Heart right ventricle (tissue), 16 donors: ENCODE measurements at regions not wholly inside any gene's neighbourhood (a gene's known extent, or its start where the extent isn't known, plus 50 kb on each side); places are given as distances from the start of the nearest gene placed in this dataset.

Experiments used
- ATAC-seq, 8 donors: fragments of 200-7000 bp; cut with Tn5 transposase; one replicate each; pipeline ENCODE4 v1.9.1; 2020; ENCODE audit warnings: mild to moderate bottlenecking in 8 of 8, moderate library complexity in 8 of 8, moderate number of reproducible peaks in 1 of 8
- DNase-seq, 2 donors: peaks; one replicate each; pipeline ENCODE4 v3.0.0-alpha.2; 2020
- H3K27ac ChIP-seq, 10 donors: fragments of 200-600 bp; sonication (generic) in 2 of 10; one replicate each; pipeline versions ENCODE4 v1.5.0 to v1.8.0; 2020 to 2022; ENCODE audit warnings: mild to moderate bottlenecking in 3 of 10
- H3K27me3 ChIP-seq, 7 donors: fragments of 200-600 bp; one replicate each; pipeline ENCODE4 v1.8.0; 2021 to 2022; ENCODE audit warnings: mild to moderate bottlenecking in 2 of 7
- H3K36me3 ChIP-seq, 9 donors: fragments of 200-600 bp; sonication (generic) in 1 of 9; one replicate each; pipeline versions ENCODE4 v1.5.0 to v1.8.0; 2020 to 2022; ENCODE audit warnings: mild to moderate bottlenecking in 2 of 9
- H3K4me1 ChIP-seq, 9 donors: fragments of 200-600 bp; sonication (generic) in 1 of 9; one replicate each; pipeline versions ENCODE4 v1.5.0 to v1.8.0; 2020 to 2022; ENCODE audit warnings: mild to moderate bottlenecking in 4 of 9
- H3K4me3 ChIP-seq, 10 donors: fragments of 200-600 bp; sonication (generic) in 2 of 10; one replicate each; pipeline versions ENCODE4 v1.5.0 to v1.8.0; 2020 to 2022; ENCODE audit warnings: mild to moderate bottlenecking in 7 of 10, moderate library complexity in 2 of 10
- H3K9me3 ChIP-seq, 11 donors: fragments of 200-600 bp in 10 of 11; sonication (generic) in 2 of 11; one replicate each; pipeline versions ENCODE4 v1.5.0 to v1.8.0; 2013 to 2022; ENCODE audit warnings: mild to moderate bottlenecking in 2 of 11, control low read depth in 1 of 11, moderate library complexity in 1 of 11
- CTCF ChIP-seq, 9 donors: fragments of 200-600 bp; sonication (generic) in 2 of 9; IDR thresholded peaks; one replicate each; pipeline versions ENCODE4 v1.5.0 to v1.8.0; 2021 to 2022; ENCODE audit warnings: antibody characterized with exemption in 9 of 9, mild to moderate bottlenecking in 5 of 9, moderate library complexity in 1 of 9
- WGBS, 2 donors: extraction: QIAGEN DNeasy Blood & Tissue Kit; methylation state at CpG; one replicate each; pipeline ENCODE4 v1.1.7; 2013; ENCODE audit warnings: inconsistent platforms in 1 of 2; 5-methylcytosine and 5-hydroxymethylcytosine counted together
- intact Hi-C, 10 donors: fragments of 100-400 bp; cut with DNase I; formaldehyde crosslinking; loops; one replicate each; pipeline versions ENCODE4 v1.11.1 to v1.14.2; 2022
- donor health status: Arrhythmogenic right ventricular cardiomyopathy.
- donor health status: ischemic (EF 13 %, LVEDD 7.1; RV severe dilation, severe dysfunction).
- donor health status: healthy with polysubstance abuse.
- donor health status: DM: no; HTN: yes; CAD: no.
- donor health status: DM: no; HTN: no; CAD: no.
- donor health status: ischemic (EF 25% LVEDD 6.9; RV normal size, moderate dysfunction).
- donor health status: ischemic (EF 25% LVEDD 5.7; RV mildly dilated, moderate dysfunction).
- donor health status: healthy.
- donor health status: DM: yes; HTN: yes; CAD: no.
- donor health status: Ischemic cardiomyopathy.
- donor health status: ischemic (EF 35%, LVEDD 5.7; RV mildly dilated, moderate dysfunction).
- donor health status: nonischemic (EF 11% LVEDD 7.7; RV severe dilation, severe dysfunction).
- donor health status: DM: yes; HTN: yes; CAD: no.
- donor health status: PGD.
- donor health status: ischemic (EF 29% LVEDD 5.4; RV normal size, mild dysfunction).
- donor health status: nonischemic (EF 23%, LVEDD 6.1; RV moderate dilation, normal function).

- peak; percentile 38 to 65 for DNase-seq
- 48 to 73% methylated on average over 18 of the region's 18 CpGs for WGBS, 2 donors
Measured at GRCh38 chr3:141429371-141430035, 57.3 kb upstream of the RASA2 start.

GRCh38 chr3:141430316-141430715, 56.5 kb upstream of the RASA2 start:
- WGBS, 2 donors: 97 to 98% methylated on average over 6 of the region's 6 CpGs
- intact Hi-C loops: no loop called here
- no peak for TF ChIP-seq CTCF (IDR thresholded peaks at IDR 0.05)
- ATAC-seq (no peak), DNase-seq (no peak)
- Histone ChIP-seq H3K27ac (peak overlapping the region; percentile 32 to 87 (median 76)), H3K36me3 (peaks cover 0 to 66% (median 3%) of the 10 kb centered on the region in 9 donors), H3K4me3 (no peak overlapping the region), H3K27me3 (no peaks in the 10 kb centered on the region), H3K9me3 (no peaks in the 10 kb centered on the region), H3K4me1 (peaks cover 21 to 98% (median 84%) of the 10 kb centered on the region in 9 donors)

More at GRCh38 chr3:141429371-141430035, 57.3 kb upstream of the RASA2 start:
- Histone ChIP-seq H3K36me3 (peaks cover 0 to 68% (median 3%) of the 10 kb centered on the region in 9 donors), H3K4me1 (peaks cover 21 to 100% (median 87%) of the 10 kb centered on the region in 9 donors), H3K27me3 (no peaks in the 10 kb centered on the region), H3K27ac (peak overlapping the region; percentile 39 to 87 (median 76)), H3K9me3 (no peaks in the 10 kb centered on the region), H3K4me3 (no peak overlapping the region)
- peak; percentile 42 to 87 (median 74) for ATAC-seq
- intact Hi-C loops: no loop called here
- no peak for TF ChIP-seq CTCF (IDR thresholded peaks at IDR 0.05)

GRCh38 chr3:141431411-141432378, 55.1 kb upstream of the RASA2 start:
- ATAC-seq (peak in 5 of 8 donors; percentile 5 to 28 (median 8)), DNase-seq (no peak)
- peak overlapping the region in 4 of 10 donors; percentile 7 to 25 (median 21) for H3K4me3 ChIP-seq
- no peaks in the 10 kb centered on the region for H3K27me3 ChIP-seq
- peaks cover 0 to 63% (median 3%) of the 10 kb centered on the region in 9 donors for H3K36me3 ChIP-seq
- intact Hi-C loops: no loop called here
- TF ChIP-seq CTCF (IDR thresholded peaks at IDR 0.05): no peak
- H3K9me3 ChIP-seq: no peaks in the 10 kb centered on the region
- peaks cover 16 to 98% (median 79%) of the 10 kb centered on the region in 9 donors for H3K4me1 ChIP-seq
- H3K27ac ChIP-seq: peak overlapping the region; percentile 5 to 87 (median 69)
- 58 to 60% methylated on average over 18 of the region's 18 CpGs for WGBS, 2 donors

GRCh38 chr3:141432904-141433303, 53.9 kb upstream of the RASA2 start:
- 90 to 97% methylated on average over 2 of the region's 2 CpGs for WGBS, 2 donors
- no peak for ATAC-seq

More at GRCh38 chr3:141432904-141433303, 53.9 kb upstream of the RASA2 start:
- peaks cover 7 to 97% (median 76%) of the 10 kb centered on the region in 9 donors for H3K4me1 ChIP-seq
- H3K36me3 ChIP-seq: peaks cover 0 to 59% (median 3%) of the 10 kb centered on the region in 9 donors
- no peaks in the 10 kb centered on the region for H3K27me3 ChIP-seq
- no peak for TF ChIP-seq CTCF (IDR thresholded peaks at IDR 0.05)
- H3K4me3 ChIP-seq: peak overlapping the region in 3 of 10 donors; percentile 7 to 25 (median 10)
- H3K27ac ChIP-seq: peak overlapping the region in 8 of 10 donors; percentile 24 to 87 (median 78)
- intact Hi-C loops: no loop called here
- H3K9me3 ChIP-seq: no peaks in the 10 kb centered on the region
- no peak for DNase-seq
